Sigmoid colon (tissue), 6 donors: ENCODE measurements at regions not wholly inside any gene's neighbourhood (a gene's known extent, or its start where the extent isn't known, plus 50 kb on each side); places are given as distances from the start of the nearest gene placed in this dataset.

ENCODE experiments used
- DNase-seq: peaks from one replicate; pipeline ENCODE4 v3.0.0-alpha.2; 2019
- H3K27ac ChIP-seq, 4 donors: fragments of 200-600 bp; sonication (generic); one replicate each; pipeline ENCODE4 v1.5.1; 2016 to 2019; ENCODE audit warnings: mild to moderate bottlenecking in 1 of 4
- H3K27me3 ChIP-seq, 3 donors: fragments of 200-600 bp; sonication (generic); one replicate each; pipeline ENCODE4 v1.5.1; 2019; ENCODE audit warnings: mild to moderate bottlenecking in 1 of 3
- H3K36me3 ChIP-seq, 4 donors: fragments of 200-600 bp; sonication (generic); one replicate each; pipeline ENCODE4 v1.5.1; 2016 to 2019
- H3K4me1 ChIP-seq, 4 donors: fragments of 200-600 bp; sonication (generic); one replicate each; pipeline ENCODE4 v1.5.1; 2017 to 2019
- H3K4me3 ChIP-seq, 4 donors: fragments of 200-600 bp; sonication (generic); one replicate each; pipeline ENCODE4 v1.5.1; 2017 to 2019; ENCODE audit warnings: mild to moderate bottlenecking in 2 of 4, moderate library complexity in 1 of 4
- H3K9me3 ChIP-seq, 4 donors: fragments of 200-600 bp in 3 of 4; sonication (generic) in 3 of 4; one replicate each; pipeline versions ENCODE4 v1.5.1 to v1.6.1; 2013 to 2019
- EP300 ChIP-seq, 4 donors: sonication (generic); formaldehyde crosslinking; IDR thresholded peaks; one replicate each; pipeline ENCODE4 v1.6.1; 2017; ENCODE audit warnings: antibody characterized with exemption in 4 of 4
- POLR2A ChIP-seq, 2 donors: fragments of 450-650 bp; IDR thresholded peaks; one replicate each; pipeline ENCODE4 v1.6.1; 2016; ENCODE audit warnings: antibody characterized with exemption in 2 of 2, mild to moderate bottlenecking in 2 of 2, moderate library complexity in 2 of 2
- POLR2AphosphoS5 ChIP-seq, 4 donors: sonication (generic); formaldehyde crosslinking; IDR thresholded peaks; one replicate each; pipeline ENCODE4 v1.6.1; 2017; ENCODE audit warnings: antibody characterized with exemption in 4 of 4
- WGBS, 2 donors: extraction: QIAGEN DNeasy Blood & Tissue Kit; methylation state at CpG; one replicate each; pipeline ENCODE4 v1.1.7; 2013; 5-methylcytosine and 5-hydroxymethylcytosine counted together
- intact Hi-C: fragments of 100-400 bp; cut with DNase I; formaldehyde crosslinking; loops from one replicate; pipeline ENCODE4 v1.15.1; 2023
- TF ChIP-seq, protein P1 (sequence below), 4 experiments: fragments of 450-650 bp in 3 of 4; fragments of 200-600 bp in 1 of 4; IDR thresholded peaks; one replicate each; pipeline ENCODE4 v1.5.1; 2016 to 2019; ENCODE audit warnings: antibody characterized with exemption in 4 of 4, mild to moderate bottlenecking in 3 of 4, moderate library complexity in 2 of 4
- donor health status: healthy with polysubstance abuse.
- donor health status: healthy.

DNA sequence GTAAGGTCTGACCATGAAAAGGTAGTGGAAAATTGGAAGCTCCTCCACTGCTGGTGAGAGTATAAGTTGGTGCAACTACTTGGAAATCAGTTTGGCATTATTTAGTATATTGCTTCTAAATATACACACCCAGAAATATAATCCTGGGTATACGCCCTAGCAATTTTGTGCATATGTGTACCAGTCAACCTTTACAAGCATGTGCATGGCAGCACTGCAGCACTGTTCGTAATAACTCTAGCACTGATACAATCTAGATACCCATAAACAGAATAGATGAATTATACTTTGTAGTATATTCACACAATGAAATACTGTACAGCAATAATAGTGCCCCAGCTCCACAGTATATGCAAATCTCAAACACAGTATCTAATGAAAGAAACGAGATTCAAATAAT is 265.9 kb downstream of the EMP1 start:
- TF ChIP-seq POLR2AphosphoS5 (IDR thresholded peaks at IDR 0.05) (no peak), POLR2A (IDR thresholded peaks at IDR 0.05) (no peak), EP300 (IDR thresholded peaks at IDR 0.05) (no peak)
- TF ChIP-seq, protein P1, sequence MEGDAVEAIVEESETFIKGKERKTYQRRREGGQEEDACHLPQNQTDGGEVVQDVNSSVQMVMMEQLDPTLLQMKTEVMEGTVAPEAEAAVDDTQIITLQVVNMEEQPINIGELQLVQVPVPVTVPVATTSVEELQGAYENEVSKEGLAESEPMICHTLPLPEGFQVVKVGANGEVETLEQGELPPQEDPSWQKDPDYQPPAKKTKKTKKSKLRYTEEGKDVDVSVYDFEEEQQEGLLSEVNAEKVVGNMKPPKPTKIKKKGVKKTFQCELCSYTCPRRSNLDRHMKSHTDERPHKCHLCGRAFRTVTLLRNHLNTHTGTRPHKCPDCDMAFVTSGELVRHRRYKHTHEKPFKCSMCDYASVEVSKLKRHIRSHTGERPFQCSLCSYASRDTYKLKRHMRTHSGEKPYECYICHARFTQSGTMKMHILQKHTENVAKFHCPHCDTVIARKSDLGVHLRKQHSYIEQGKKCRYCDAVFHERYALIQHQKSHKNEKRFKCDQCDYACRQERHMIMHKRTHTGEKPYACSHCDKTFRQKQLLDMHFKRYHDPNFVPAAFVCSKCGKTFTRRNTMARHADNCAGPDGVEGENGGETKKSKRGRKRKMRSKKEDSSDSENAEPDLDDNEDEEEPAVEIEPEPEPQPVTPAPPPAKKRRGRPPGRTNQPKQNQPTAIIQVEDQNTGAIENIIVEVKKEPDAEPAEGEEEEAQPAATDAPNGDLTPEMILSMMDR (IDR thresholded peaks at IDR 0.05): no peak
- Histone ChIP-seq H3K36me3 (no peaks in the 10 kb centered on the region), H3K4me1 (no peaks in the 10 kb centered on the region), H3K4me3 (no peak overlapping the region), H3K9me3 (no peaks in the 10 kb centered on the region), H3K27ac (no peak overlapping the region), H3K27me3 (no peaks in the 10 kb centered on the region)
- intact Hi-C loops: no loop called here
- no peak for DNase-seq
- WGBS, 2 donors: 54 to 81% methylated on average over 3 of the region's 3 CpGs

DNA sequence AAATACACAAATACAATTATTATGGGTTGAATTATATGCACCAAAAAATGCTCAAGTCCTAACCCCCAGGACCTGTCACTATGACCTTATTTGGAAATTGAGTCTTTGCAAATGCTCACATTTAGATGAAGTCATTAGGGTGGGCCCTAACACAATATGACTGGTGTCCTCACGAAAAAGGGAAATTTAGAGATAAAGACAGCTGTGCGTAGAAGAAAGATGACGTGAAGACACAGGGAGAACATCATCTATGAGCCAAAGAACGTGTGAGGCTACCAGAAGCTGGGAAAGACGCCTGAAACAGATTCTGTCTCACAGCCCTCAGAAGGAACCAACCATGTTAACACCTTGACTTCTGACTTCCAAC is 259.2 kb downstream of the EMP1 start:
- TF ChIP-seq POLR2AphosphoS5 (IDR thresholded peaks at IDR 0.05) (no peak), EP300 (IDR thresholded peaks at IDR 0.05) (no peak), POLR2A (IDR thresholded peaks at IDR 0.05) (no peak)
- TF ChIP-seq, protein P1 (IDR thresholded peaks at IDR 0.05): no peak
- Histone ChIP-seq H3K9me3 (no peaks in the 10 kb centered on the region), H3K4me3 (no peak overlapping the region), H3K27me3 (no peaks in the 10 kb centered on the region), H3K27ac (no peak overlapping the region), H3K36me3 (no peaks in the 10 kb centered on the region), H3K4me1 (no peaks in the 10 kb centered on the region)
- WGBS, 2 donors: 86 to 89% methylated on average over 5 of the region's 5 CpGs
- intact Hi-C loops: no loop called here
- DNase-seq: no peak

DNA sequence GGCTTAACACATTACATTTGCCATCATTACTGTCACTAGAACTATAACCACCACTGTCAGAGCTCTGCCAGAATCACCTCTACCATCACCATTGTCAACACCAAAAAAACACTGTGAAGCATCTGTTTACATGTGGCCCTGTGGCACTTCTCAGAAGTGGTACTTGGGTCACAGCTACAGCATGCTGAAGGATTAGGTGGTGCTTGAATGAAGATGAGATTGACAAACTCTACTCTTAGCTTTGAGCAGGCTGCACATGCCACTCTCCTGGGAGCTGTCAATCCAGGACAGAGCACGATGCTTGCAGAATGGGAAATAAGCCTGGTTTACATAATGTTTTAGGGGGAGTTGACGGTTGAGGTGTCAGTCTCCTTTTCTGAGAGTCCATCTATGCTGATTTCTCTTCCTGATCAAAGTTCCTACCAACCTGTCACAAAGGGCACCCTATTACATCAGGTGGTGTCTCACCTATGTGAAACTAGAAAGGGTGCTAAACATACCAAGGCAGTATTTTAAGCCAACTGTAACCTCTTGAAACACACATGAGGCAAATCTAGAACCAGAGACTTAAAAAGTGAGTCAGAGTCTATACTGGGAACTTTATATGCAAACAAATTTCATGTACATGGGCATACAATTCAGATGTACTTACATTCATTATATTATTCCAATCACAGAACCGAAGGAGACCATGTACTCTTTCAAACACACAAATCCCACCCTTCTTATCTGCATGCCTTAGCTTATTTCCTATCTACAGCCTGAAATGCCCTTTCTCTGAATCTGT is 258.7 kb downstream of the EMP1 start:
- Histone ChIP-seq H3K9me3 (no peaks in the 10 kb centered on the region), H3K27me3 (no peaks in the 10 kb centered on the region), H3K27ac (no peak overlapping the region), H3K4me3 (no peak overlapping the region), H3K36me3 (no peaks in the 10 kb centered on the region), H3K4me1 (no peaks in the 10 kb centered on the region)
- TF ChIP-seq POLR2AphosphoS5 (IDR thresholded peaks at IDR 0.05) (no peak), POLR2A (IDR thresholded peaks at IDR 0.05) (no peak), EP300 (IDR thresholded peaks at IDR 0.05) (no peak)
- TF ChIP-seq, protein P1 (IDR thresholded peaks at IDR 0.05): no peak
- intact Hi-C loops: no loop called here
- WGBS, 2 donors: 85 to 89% methylated on average over 3 of the region's 3 CpGs
- no peak for DNase-seq

DNA sequence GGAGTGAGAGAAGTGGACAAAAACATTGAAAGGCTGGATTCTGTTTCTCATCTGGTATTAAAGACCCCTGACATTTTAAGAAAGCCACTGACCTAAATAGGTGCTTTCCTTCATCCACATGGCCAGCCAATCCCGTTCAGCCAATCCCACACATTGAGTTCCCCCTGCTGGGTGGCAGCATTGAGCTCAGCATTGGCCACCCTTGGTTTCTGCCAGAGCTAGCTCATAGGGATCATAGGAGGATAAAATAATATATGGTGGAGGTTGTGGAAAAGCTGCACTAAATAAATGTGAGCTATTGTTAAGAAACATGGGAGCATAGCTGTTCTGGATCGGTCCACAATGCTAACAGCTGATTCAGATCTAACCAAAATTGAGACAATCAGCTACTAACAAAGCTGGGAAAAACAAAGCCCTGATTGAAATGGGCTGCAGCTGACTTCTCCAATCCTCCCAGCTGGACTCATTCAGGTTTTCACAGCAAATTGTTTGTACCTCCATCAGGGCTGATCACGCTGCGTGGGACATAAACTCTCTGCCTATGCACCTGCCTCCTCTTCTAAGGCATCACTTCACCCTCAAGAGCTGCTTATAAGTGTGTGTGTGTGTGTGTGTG is 256.5 kb downstream of the EMP1 start:
- WGBS, 2 donors: 82 to 93% methylated on average over 4 of the region's 4 CpGs
- H3K27me3 ChIP-seq: no peaks in the 10 kb centered on the region
- no peaks in the 10 kb centered on the region for H3K36me3 ChIP-seq
- TF ChIP-seq, protein P1 (IDR thresholded peaks at IDR 0.05): no peak
- TF ChIP-seq EP300 (IDR thresholded peaks at IDR 0.05) (no peak), POLR2A (IDR thresholded peaks at IDR 0.05) (no peak), POLR2AphosphoS5 (IDR thresholded peaks at IDR 0.05) (no peak)
- H3K9me3 ChIP-seq: no peaks in the 10 kb centered on the region
- no peak overlapping the region for H3K4me3 ChIP-seq
- H3K4me1 ChIP-seq: no peaks in the 10 kb centered on the region
- no peak overlapping the region for H3K27ac ChIP-seq
- intact Hi-C loops: no loop called here
- DNase-seq: no peak
